HG03354 (cell line): ENCODE measurements at regions not wholly inside any gene's neighbourhood (a gene's known extent, or its start where the extent isn't known, plus 50 kb on each side); places are given as distances from the start of the nearest gene placed in this dataset.
"Not testable (repeated sequence)": the region's sequence is repeated elsewhere in the genome, so short reads cannot be mapped to it uniquely, and the experiment has no call there.

Experiments
- ATAC-seq: cut with Tn5 transposase; IDR thresholded peaks from one replicate; pipeline ENCODE4 v1.9.1; 2021; ENCODE audit warnings: mild to moderate bottlenecking; ENCODE audit not compliant: unreplicated experiment, poor library complexity, severe bottlenecking

- no peak for ATAC-seq
These were observed 252.8 kb upstream of the NETO1 start for GRCh38 chr18:73120626-73121025.

GRCh38 chr18:73119574-73119973 lies 251.8 kb upstream of the NETO1 start:
- ATAC-seq = no peak

GRCh38 chr18:73118121-73118816 lies 250.5 kb upstream of the NETO1 start:
- no peak for ATAC-seq

GRCh38 chr18:73110307-73110706 lies 242.5 kb upstream of the NETO1 start:
- ATAC-seq = no peak

DNA sequence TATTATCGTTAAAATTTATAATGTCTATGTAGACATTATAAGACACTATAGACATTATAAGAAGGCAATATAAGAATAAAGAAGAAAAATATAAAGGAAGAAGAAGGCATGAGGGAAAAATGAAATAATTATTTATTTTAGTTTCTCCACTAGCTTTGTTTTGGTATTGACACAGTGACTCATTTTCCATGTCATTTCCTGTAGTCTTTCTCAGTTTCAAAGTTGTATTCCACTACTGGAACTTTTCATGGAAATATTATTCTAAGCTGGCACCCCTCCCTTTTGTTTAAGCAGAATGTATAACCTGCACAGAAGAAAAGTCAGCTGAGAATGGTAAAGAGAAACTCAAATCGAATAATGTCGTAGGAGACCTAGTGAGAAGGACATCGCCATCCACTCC lies 234.2 kb upstream of the NETO1 start:
- ATAC-seq = no peak

- ATAC-seq = not testable (repeated sequence)
These were observed 233.7 kb upstream of the NETO1 start for GRCh38 chr18:73101491-73101890.

- no peak for ATAC-seq
These were observed 232.0 kb upstream of the NETO1 start for GRCh38 chr18:73099759-73100158.

DNA sequence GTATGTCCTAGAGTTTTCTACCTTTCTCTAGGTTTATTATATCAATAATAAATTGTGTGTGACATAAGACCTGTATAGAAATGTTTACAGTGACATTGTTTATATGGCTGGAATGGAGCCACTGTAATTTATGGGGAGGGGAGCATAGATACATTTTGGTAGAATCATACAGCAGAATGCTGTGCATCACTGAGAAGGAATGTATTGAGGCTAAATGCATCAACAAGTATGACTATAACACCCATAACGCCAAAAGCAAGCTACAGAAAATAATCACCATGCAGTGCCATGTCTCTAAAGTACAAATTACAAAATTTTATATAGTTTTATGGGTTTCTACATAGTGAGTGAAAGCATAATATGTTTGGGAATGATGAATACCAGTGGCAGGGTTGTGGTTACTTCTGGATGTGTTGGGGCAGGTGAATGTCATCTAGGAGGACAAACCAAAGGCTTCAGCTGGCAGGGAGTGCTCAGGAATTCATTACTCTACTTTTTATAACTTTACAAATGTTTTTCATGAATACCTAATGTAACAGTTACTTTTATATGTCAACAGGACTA lies 226.0 kb upstream of the NETO1 start:
- no peak for ATAC-seq

GRCh38 chr18:73088445-73088844 lies 220.7 kb upstream of the NETO1 start:
- no peak for ATAC-seq

- no peak for ATAC-seq
These were observed 219.6 kb upstream of the NETO1 start for GRCh38 chr18:73087282-73087977.

DNA sequence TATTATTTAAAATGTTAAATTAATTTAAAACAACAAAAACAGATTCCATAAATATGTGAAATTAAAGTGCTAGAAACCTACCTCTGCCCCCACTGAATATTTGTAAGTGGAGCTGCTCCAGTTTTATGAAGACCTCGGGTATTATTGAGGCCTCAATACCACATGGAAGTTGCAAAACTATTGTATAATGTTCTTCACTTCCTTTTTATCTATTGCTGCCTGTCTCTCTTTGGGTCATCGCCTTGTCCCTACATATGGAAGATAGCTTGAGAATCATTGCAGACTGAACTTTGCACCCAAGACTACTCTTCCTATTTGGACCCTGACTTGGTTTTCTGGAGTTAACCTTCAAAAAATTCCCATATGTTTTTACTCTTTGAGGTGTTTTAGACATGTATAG lies 212.1 kb upstream of the NETO1 start:
- ATAC-seq = no peak

DNA sequence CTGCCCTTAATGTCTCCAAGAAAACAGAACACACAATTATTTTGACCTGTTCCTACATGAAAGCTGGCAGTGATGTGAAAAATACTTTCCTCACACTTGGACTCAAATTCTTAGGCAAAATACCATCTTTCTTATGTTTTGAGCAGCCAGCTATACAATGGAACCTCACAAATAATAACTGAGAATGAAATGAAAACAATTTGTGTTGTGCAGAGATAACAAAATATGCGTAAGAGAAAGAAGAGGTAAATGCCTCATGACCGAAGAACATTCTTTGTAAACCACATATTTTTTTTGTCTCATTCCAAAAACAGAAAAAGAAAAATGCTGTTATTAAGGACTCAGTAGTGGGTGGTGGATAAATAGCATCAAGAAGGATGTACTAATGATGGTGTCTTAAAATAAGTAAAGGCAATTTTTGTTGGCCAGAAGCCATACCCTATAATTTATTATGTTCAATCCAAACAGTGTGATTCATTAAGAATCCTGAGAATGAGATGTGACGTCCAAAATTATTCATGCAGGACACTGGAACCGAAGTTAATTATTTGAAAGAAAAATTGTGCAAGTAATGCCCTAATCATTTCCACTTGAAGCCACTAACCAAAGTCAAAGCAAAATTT lies 193.0 kb upstream of the NETO1 start:
- ATAC-seq = no peak

- no peak for ATAC-seq
These were observed 191.5 kb upstream of the NETO1 start for GRCh38 chr18:73059280-73059679.

- ATAC-seq = no peak
These were observed 179.9 kb upstream of the NETO1 start for GRCh38 chr18:73047688-73048087.

GRCh38 chr18:73045037-73045436 lies 177.2 kb upstream of the NETO1 start:
- no peak for ATAC-seq

DNA sequence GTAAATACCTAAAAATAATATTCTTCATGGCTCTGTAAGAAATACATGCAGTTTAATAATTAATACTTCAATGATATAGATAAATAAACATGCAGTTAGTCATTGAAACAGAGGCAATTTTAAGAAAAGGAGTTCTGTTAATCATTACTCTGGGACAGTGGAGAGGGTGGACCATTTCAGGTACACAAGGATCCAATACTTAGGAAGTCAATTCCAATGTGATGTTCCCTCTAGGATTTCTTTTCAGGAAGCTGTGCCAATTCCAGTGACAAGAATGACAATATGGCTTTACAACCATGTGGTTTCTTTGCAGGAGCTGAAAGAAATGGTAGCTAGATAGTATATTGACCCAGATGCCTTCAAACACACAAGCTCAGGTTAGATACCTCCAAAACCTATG lies 175.8 kb upstream of the NETO1 start:
- ATAC-seq = no peak

- no peak for ATAC-seq
These were observed 175.4 kb upstream of the NETO1 start for GRCh38 chr18:73043211-73043610.

- ATAC-seq = no peak
These were observed 172.5 kb upstream of the NETO1 start for GRCh38 chr18:73040247-73040646.

- no peak for ATAC-seq
These were observed 170.5 kb upstream of the NETO1 start for GRCh38 chr18:73038336-73038735.

GRCh38 chr18:73023975-73024374 lies 156.2 kb upstream of the NETO1 start:
- ATAC-seq = no peak

DNA sequence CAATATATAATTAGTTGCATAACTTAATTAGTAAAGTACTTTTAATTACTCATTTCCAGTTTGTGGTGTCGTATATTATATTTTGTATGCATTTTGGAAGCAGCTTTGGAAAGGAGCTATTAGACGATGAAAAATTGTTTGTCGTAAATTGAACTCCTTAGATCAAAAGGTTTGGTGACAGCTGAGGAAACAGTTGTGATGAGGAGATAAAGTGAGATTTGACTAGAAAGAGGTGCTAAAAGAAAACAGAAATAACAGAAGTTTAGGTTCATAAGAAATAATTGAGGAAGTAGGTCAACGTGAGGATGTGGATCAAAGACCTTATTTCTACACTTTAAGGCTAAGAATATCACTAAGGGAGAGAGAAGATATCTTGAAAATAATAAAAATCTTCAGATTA lies 141.9 kb upstream of the NETO1 start:
- no peak for ATAC-seq
